C4-2B (cell line): ENCODE measurements at regions not wholly inside any gene's neighbourhood (a gene's known extent, or its start where the extent isn't known, plus 50 kb on each side); places are given as distances from the start of the nearest gene placed in this dataset.

Source experiments
- H3K27ac ChIP-seq: fragments of 450-650 bp; 2 replicates; pipeline ENCODE4 v1.5.1; 2017
- ZFX ChIP-seq: fragments of 450-650 bp; IDR thresholded peaks from 2 replicates; pipeline ENCODE4 v1.6.1; 2017
- TF ChIP-seq, protein P1 (sequence below): fragments of 450-650 bp; conservative IDR thresholded peaks from 2 replicates; pipeline ENCODE4 v1.5.1; 2017; ENCODE audit warnings: mild to moderate bottlenecking

DNA sequence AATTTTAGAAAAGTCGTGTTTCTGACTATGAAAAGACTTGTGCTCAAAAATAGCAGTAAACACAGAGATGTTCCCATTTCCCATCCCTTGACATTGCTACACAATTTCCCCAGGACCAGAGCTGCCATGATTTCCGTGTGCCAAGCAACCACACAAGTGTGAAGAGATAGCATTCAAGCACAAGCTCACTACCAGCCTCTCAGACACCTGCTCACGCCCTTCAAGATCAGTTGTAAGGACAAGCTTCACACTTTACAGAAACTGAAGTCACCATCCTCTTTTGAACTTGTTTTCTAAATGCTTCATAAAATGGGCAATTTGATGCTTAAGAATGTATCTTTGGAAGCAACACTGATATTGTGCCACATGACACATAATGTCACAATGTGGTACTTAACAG lies 333.1 kb downstream of the CAAP1 start:
- TF ChIP-seq ZFX: no peak
- TF ChIP-seq, protein P1, sequence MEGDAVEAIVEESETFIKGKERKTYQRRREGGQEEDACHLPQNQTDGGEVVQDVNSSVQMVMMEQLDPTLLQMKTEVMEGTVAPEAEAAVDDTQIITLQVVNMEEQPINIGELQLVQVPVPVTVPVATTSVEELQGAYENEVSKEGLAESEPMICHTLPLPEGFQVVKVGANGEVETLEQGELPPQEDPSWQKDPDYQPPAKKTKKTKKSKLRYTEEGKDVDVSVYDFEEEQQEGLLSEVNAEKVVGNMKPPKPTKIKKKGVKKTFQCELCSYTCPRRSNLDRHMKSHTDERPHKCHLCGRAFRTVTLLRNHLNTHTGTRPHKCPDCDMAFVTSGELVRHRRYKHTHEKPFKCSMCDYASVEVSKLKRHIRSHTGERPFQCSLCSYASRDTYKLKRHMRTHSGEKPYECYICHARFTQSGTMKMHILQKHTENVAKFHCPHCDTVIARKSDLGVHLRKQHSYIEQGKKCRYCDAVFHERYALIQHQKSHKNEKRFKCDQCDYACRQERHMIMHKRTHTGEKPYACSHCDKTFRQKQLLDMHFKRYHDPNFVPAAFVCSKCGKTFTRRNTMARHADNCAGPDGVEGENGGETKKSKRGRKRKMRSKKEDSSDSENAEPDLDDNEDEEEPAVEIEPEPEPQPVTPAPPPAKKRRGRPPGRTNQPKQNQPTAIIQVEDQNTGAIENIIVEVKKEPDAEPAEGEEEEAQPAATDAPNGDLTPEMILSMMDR: no peak
- H3K27ac ChIP-seq: no peak overlapping the region

DNA sequence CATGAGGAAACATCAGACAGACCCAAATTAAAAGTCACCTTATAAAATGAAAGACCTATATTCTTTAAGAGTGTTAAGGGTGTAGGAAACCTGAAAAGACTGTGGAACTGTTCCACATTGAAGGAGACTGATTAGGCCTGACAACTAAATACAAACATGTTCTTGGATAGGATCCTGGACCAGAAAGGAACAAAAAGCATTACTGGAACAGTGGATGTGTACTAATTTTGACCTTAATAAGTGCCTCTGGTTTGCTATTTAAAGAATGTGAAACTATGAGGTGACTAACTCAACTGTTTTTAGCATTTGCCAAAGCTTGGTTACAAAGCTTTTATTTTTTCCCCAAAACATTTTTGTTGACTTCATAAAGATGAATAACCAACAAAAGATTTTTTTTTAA lies 340.6 kb downstream of the CAAP1 start:
- no peak overlapping the region for H3K27ac ChIP-seq
- no peak for TF ChIP-seq ZFX
- TF ChIP-seq, protein P1: no peak

DNA sequence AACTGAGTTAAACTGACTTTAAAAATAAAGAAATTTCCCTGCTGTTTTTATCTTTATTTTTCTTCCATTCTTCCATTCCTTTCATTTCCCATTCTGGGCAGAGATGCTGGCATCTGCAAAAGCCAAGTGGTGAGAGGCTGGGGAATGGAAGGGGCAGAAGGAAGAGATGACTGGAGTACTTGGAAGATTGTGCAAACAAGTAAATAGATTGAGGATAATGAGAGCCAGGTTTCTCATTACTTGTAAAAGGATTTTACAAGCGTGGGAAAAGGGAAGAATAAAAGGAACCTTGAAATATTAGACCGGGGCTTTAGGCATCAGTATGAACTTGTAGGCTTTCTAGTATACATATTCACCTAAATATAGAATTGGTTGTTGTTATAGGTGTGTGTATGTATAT lies 341.2 kb downstream of the CAAP1 start:
- H3K27ac ChIP-seq: no peak overlapping the region
- TF ChIP-seq, protein P1: no peak
- TF ChIP-seq ZFX: no peak

DNA sequence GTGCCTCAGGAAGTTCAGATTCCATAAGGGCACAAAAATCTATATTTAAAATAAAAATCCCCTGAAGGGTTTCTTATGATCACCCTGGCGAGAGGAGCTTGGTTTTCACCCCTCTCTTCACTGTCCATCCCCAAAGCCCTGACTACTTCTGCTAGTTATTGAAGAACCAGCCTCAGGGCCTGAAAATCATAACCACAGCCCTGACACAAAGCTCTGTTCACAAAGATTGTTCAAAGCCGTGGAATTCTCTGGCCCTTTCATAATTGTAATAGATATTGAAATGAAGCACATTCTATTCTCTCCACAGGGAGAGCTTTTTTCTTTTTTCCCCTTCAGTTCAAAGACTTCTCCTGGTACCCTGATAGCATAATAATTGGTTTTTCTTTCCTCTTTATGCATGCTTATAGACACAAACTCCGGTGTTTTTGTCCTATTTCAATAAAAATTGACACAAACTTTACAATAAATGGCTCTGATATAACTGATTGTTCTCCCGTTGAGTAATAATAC lies 343.8 kb downstream of the CAAP1 start:
- H3K27ac ChIP-seq: no peak overlapping the region
- TF ChIP-seq, protein P1: no peak
- TF ChIP-seq ZFX: no peak

DNA sequence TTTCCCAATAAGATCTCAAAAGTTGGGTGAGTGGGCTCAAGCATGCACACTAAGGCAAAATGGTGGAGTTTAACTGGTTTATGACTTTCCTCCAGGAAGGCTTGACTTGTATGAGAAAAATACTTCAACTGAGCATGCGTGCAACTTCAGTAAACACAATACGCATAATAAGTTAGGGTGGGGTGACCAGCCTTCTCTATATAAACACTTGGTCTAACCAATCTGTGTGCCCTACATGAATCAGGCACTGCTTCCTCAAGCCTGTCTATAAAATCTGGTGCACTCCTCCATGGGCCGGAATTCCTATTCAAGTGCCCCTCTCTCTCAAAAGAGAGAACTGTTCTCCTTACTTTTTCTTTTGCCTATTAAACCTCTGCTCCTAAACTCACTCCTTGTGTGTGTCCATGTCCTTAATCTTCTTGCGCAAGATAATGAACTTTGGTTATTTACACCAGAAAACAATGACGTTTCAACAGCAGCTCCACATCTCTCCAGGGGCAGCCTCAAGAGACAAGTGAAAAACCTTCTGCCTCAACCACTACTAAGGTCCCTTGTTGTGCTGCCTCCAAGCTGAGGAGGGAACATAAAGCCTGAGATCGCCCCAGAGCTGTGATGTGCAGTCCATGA lies 352.6 kb downstream of the CAAP1 start:
- TF ChIP-seq, protein P1: no peak
- no peak for TF ChIP-seq ZFX

DNA sequence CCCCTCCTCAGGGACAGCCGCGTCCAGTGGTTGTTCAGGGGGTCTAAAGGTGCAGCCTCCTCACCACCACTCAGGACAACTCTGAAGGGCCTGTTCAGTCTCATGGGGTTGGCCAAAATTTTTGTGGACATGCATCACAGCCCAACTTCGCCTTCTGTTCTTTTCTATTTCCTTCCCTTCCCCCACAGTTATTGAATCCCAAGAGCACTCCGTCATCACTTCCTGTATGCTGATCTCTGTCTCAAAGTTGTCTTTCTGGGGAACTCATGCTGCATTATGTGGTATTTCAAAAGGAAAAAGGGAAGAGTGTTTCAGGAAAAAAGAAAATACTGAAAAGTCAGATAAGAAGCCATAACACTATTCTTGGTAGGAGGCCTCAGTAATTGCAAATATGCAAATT lies 355.4 kb downstream of the CAAP1 start:
- H3K27ac ChIP-seq: no peak overlapping the region
- TF ChIP-seq ZFX: no peak
- TF ChIP-seq, protein P1: no peak

More for the DNA sequence above, 352.6 kb downstream of the CAAP1 start:
- no peak overlapping the region for H3K27ac ChIP-seq

DNA sequence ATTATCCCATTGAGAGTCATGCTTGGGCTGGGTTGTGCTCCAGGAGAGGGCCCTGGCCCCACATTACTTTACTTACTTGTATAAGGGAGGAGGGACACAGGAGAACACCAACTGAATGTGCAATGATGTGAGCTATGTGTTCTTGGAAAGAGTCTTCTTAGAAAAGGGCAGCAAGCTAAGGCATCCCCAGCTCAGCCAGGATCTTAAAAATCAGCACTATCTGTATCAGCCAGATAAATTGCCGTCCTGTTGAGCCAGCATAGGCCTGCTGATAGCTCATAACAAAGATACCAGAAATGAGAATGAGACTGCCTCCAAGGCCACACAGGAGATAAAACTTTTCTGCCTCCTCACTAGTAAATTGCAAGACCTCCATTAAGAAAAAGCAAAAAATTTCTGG lies 357.5 kb downstream of the CAAP1 start:
- TF ChIP-seq, protein P1: no peak
- no peak for TF ChIP-seq ZFX
- H3K27ac ChIP-seq: no peak overlapping the region
